ENCODE measurements at regions not wholly inside any gene's neighbourhood (a gene's known extent, or its start where the extent isn't known, plus 50 kb on each side); places are given as distances from the start of the nearest gene placed in this dataset.

DNA sequence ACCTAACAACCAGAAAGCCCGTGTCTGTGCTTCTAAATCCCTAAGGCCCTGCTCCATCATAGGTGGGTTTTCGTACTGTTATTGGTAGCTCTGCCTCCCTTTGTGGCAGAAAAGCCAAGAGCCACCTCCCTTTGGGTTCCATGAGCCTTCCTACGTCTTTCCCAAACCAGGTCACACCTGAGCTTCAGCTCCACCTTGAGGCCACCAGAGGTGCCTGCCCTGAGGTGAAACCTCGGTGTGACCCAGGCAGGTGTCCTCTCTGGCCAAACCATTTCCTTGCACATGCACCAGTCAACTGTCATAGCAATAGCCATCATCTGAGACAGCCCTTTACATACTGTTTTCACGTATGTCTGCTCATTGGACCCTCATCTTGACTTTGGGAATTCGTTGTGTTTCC is 188.0 kb upstream of the RBPJ start:
- no peaks in the 10 kb centered on the region for H3K9me3 Mint-ChIP-seq (ENCODE audit: unreplicated experiment)
- H3K4me3 Mint-ChIP-seq (ENCODE audit: unreplicated experiment), result no peak overlapping the region
- peaks cover 4% of the 10 kb centered on the region for H3K36me3 Mint-ChIP-seq (ENCODE audit: low read depth, unreplicated experiment)
- H3K4me1 Mint-ChIP-seq (ENCODE audit: unreplicated experiment), result no peaks in the 10 kb centered on the region
- TF ChIP-seq, protein P1, sequence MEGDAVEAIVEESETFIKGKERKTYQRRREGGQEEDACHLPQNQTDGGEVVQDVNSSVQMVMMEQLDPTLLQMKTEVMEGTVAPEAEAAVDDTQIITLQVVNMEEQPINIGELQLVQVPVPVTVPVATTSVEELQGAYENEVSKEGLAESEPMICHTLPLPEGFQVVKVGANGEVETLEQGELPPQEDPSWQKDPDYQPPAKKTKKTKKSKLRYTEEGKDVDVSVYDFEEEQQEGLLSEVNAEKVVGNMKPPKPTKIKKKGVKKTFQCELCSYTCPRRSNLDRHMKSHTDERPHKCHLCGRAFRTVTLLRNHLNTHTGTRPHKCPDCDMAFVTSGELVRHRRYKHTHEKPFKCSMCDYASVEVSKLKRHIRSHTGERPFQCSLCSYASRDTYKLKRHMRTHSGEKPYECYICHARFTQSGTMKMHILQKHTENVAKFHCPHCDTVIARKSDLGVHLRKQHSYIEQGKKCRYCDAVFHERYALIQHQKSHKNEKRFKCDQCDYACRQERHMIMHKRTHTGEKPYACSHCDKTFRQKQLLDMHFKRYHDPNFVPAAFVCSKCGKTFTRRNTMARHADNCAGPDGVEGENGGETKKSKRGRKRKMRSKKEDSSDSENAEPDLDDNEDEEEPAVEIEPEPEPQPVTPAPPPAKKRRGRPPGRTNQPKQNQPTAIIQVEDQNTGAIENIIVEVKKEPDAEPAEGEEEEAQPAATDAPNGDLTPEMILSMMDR (IDR thresholded peaks at IDR 0.05; ENCODE audit: unreplicated experiment), result no peak
- peaks cover 3% of the 10 kb centered on the region for H3K27me3 Mint-ChIP-seq (ENCODE audit: unreplicated experiment)
- DNase-seq (ENCODE audit: low spot score), result no peak
- no peak overlapping the region for H3K27ac Mint-ChIP-seq (ENCODE audit: unreplicated experiment)

DNA sequence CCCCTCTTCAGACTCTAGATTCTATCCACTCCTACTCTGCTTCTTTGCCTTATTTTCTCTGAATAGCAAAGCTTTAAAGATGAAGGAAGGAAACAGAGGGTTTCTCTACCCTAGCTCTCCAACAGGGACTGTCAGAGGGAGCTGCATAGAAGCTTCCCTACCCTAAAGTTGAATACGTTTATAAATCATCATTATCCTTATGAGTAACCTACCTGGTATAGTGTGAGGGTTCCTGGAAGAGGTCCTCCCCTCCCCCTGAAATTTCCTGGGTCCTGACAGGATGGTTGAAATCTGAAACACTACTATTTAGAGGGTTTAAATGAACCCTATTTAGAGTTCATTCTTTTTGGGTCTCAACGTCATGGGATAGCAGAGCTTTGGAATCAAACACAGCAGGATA is 187.0 kb upstream of the RBPJ start:
- peaks cover 3% of the 10 kb centered on the region for H3K27me3 Mint-ChIP-seq (ENCODE audit: unreplicated experiment)
- no peak overlapping the region for H3K4me3 Mint-ChIP-seq (ENCODE audit: unreplicated experiment)
- TF ChIP-seq, protein P1 (IDR thresholded peaks at IDR 0.05; ENCODE audit: unreplicated experiment), result no peak
- no peaks in the 10 kb centered on the region for H3K9me3 Mint-ChIP-seq (ENCODE audit: unreplicated experiment)
- peaks cover 4% of the 10 kb centered on the region for H3K36me3 Mint-ChIP-seq (ENCODE audit: low read depth, unreplicated experiment)
- no peak for DNase-seq (ENCODE audit: low spot score)
- H3K27ac Mint-ChIP-seq (ENCODE audit: unreplicated experiment), result no peak overlapping the region
- no peaks in the 10 kb centered on the region for H3K4me1 Mint-ChIP-seq (ENCODE audit: unreplicated experiment)

DNA sequence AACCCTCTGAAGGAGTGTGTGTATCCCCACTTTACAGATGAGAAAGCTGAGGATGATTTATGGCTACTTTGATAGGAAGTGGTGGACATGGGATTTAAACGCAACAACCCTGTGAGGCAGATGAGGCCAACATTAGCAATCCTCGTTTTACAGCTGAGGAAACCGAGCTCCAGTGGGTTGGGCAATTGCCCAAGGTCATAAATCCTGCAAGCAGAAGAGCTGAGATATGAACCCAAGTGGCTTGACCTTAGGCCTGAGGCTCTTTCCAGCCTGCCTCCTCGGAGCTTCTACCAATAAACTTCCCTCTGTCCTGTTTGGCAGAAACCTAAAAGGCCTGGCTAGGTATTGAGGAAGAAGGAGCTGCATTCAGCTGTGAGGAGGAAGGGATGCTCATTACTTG is 185.5 kb upstream of the RBPJ start:
- H3K4me1 Mint-ChIP-seq (ENCODE audit: unreplicated experiment), result no peaks in the 10 kb centered on the region
- H3K27me3 Mint-ChIP-seq (ENCODE audit: unreplicated experiment), result peaks cover 3% of the 10 kb centered on the region
- no peak for DNase-seq (ENCODE audit: low spot score)
- TF ChIP-seq, protein P1 (IDR thresholded peaks at IDR 0.05; ENCODE audit: unreplicated experiment), result no peak
- H3K36me3 Mint-ChIP-seq (ENCODE audit: low read depth, unreplicated experiment), result peaks cover 4% of the 10 kb centered on the region
- H3K9me3 Mint-ChIP-seq (ENCODE audit: unreplicated experiment), result no peaks in the 10 kb centered on the region
- no peak overlapping the region for H3K27ac Mint-ChIP-seq (ENCODE audit: unreplicated experiment)
- H3K4me3 Mint-ChIP-seq (ENCODE audit: unreplicated experiment), result no peak overlapping the region

DNA sequence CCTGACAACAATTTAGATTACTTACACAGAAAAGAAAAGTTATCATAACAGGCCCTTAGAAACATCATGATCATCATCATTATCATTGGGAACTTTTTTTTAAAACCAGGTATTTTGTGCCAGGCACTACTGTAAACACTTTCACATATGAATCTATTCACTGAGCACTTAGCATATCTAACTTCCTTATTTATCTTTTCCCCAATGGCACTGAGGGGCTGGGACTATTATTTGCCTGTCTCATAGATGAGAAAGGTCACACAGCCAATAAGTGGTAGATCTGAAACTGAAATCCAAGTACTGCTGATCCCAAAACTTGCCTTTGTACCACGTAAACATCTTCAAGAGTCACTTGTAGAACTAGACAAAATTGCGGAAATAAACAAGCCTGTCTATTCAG is 184.2 kb upstream of the RBPJ start:
- H3K9me3 Mint-ChIP-seq (ENCODE audit: unreplicated experiment), result no peaks in the 10 kb centered on the region

DNA sequence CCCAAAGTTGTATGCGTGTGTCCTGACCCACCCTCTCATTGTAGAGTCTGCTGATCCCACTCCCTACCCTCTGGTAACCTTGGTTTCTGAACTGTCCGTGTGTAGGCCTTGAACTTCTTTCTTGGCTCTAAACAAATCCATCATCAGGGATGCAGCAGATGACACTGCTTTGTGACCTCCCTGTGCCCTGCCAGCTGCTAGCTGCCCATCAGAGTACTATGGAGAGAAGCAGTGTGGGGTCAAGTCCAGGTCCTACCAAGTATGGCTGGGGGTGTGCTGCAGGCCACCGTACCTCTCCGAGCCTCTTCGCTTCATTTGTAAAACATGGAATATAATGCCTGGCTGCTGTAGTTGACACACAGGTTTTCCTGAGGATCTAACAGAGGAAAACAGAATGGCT is 183.5 kb upstream of the RBPJ start:
- Mint-ChIP-seq H3K4me1 (ENCODE audit: unreplicated experiment) (peaks cover 10% of the 10 kb centered on the region), H3K36me3 (ENCODE audit: low read depth, unreplicated experiment) (peaks cover 4% of the 10 kb centered on the region), H3K9me3 (ENCODE audit: unreplicated experiment) (no peaks in the 10 kb centered on the region), H3K27me3 (ENCODE audit: unreplicated experiment) (peaks cover 4% of the 10 kb centered on the region), H3K27ac (ENCODE audit: unreplicated experiment) (no peak overlapping the region), H3K4me3 (ENCODE audit: unreplicated experiment) (no peak overlapping the region)
- DNase-seq (ENCODE audit: low spot score), result no peak
- TF ChIP-seq, protein P1 (IDR thresholded peaks at IDR 0.05; ENCODE audit: unreplicated experiment), result no peak

More for the DNA sequence above, 184.2 kb upstream of the RBPJ start:
- Mint-ChIP-seq H3K27ac (ENCODE audit: unreplicated experiment) (no peak overlapping the region), H3K27me3 (ENCODE audit: unreplicated experiment) (peaks cover 4% of the 10 kb centered on the region), H3K4me1 (ENCODE audit: unreplicated experiment) (peaks cover 5% of the 10 kb centered on the region), H3K4me3 (ENCODE audit: unreplicated experiment) (no peak overlapping the region), H3K36me3 (ENCODE audit: low read depth, unreplicated experiment) (peaks cover 4% of the 10 kb centered on the region)
- no peak for DNase-seq (ENCODE audit: low spot score)
- TF ChIP-seq, protein P1 (IDR thresholded peaks at IDR 0.05; ENCODE audit: unreplicated experiment), result no peak

Data from endothelial cell (in vitro differentiated cells).